ENCODE measurements at regions not wholly inside any gene's neighbourhood (a gene's known extent, or its start where the extent isn't known, plus 50 kb on each side); places are given as distances from the start of the nearest gene placed in this dataset.

GRCh38 chr1:36743286-36744005 lies 260.7 kb upstream of the CSF3R start:
- intact Hi-C loops (cut with micrococcal nuclease) = no loop called here

GRCh38 chr1:36741066-36741465 lies 258.4 kb upstream of the CSF3R start:
- intact Hi-C loops (cut with micrococcal nuclease) = no loop called here

- intact Hi-C loops (cut with micrococcal nuclease) = no loop called here
Measured at GRCh38 chr1:36740446-36740845, 257.7 kb upstream of the CSF3R start.

- intact Hi-C loops (cut with micrococcal nuclease) = no loop called here
Measured at GRCh38 chr1:36739703-36740289, 257.1 kb upstream of the CSF3R start.

- intact Hi-C loops (cut with micrococcal nuclease) = no loop called here
Measured at GRCh38 chr1:36738245-36738644, 255.5 kb upstream of the CSF3R start.

GRCh38 chr1:36737767-36738166 lies 255.1 kb upstream of the CSF3R start:
- intact Hi-C loops (cut with micrococcal nuclease) = no loop called here

- intact Hi-C loops (cut with micrococcal nuclease) = no loop called here
Measured at GRCh38 chr1:36737038-36737555, 254.4 kb upstream of the CSF3R start.

GRCh38 chr1:36735939-36736730 lies 253.4 kb upstream of the CSF3R start:
- intact Hi-C loops (cut with micrococcal nuclease) = no loop called here

GRCh38 chr1:36735436-36735835 lies 252.7 kb upstream of the CSF3R start:
- intact Hi-C loops (cut with micrococcal nuclease) = no loop called here

- intact Hi-C loops (cut with micrococcal nuclease) = no loop called here
Measured at GRCh38 chr1:36734356-36734755, 251.6 kb upstream of the CSF3R start.

- intact Hi-C loops (cut with micrococcal nuclease) = no loop called here
Measured at GRCh38 chr1:36733748-36734147, 251.0 kb upstream of the CSF3R start.

GRCh38 chr1:36732015-36732356 lies 249.3 kb upstream of the CSF3R start:
- intact Hi-C loops (cut with micrococcal nuclease) = no loop called here

GRCh38 chr1:36731226-36732014 lies 248.7 kb upstream of the CSF3R start:
- intact Hi-C loops (cut with micrococcal nuclease) = no loop called here

- intact Hi-C loops (cut with micrococcal nuclease) = no loop called here
Measured at GRCh38 chr1:36730599-36730998, 247.9 kb upstream of the CSF3R start.

- intact Hi-C loops (cut with micrococcal nuclease) = no loop called here
Measured at GRCh38 chr1:36729716-36730510, 247.2 kb upstream of the CSF3R start.

- intact Hi-C loops (cut with micrococcal nuclease) = no loop called here
Measured at GRCh38 chr1:36729289-36729688, 246.6 kb upstream of the CSF3R start.

- intact Hi-C loops (cut with micrococcal nuclease) = no loop called here
Measured at GRCh38 chr1:36728846-36729245, 246.1 kb upstream of the CSF3R start.

- intact Hi-C loops (cut with micrococcal nuclease) = no loop called here
Measured at GRCh38 chr1:36728051-36728450, 245.3 kb upstream of the CSF3R start.

GRCh38 chr1:36725151-36725550 lies 242.4 kb upstream of the CSF3R start:
- intact Hi-C loops (cut with micrococcal nuclease) = no loop called here

GRCh38 chr1:36723813-36724212 lies 241.1 kb upstream of the CSF3R start:
- intact Hi-C loops (cut with micrococcal nuclease) = no loop called here

- intact Hi-C loops (cut with micrococcal nuclease) = no loop called here
Measured at GRCh38 chr1:36722871-36723270, 240.2 kb upstream of the CSF3R start.

All from T-helper 1 cell treated with Interleukin-12 subunit alpha and Interleukin-12 subunit beta and Interleukin-4 antibody, amounts not matched to agents 30 ng/mL and 1 ng/mL, for 36 hours (primary cell).